Esophagus squamous epithelium (tissue), 4 donors: ENCODE measurements at regions not wholly inside any gene's neighbourhood (a gene's known extent, or its start where the extent isn't known, plus 50 kb on each side); places are given as distances from the start of the nearest gene placed in this dataset.

Source experiments
- POLR2A ChIP-seq, 4 donors: fragments of 450-650 bp; IDR thresholded peaks; one replicate each; pipeline ENCODE4 v1.6.1; 2017; ENCODE audit warnings: antibody characterized with exemption in 4 of 4, mild to moderate bottlenecking in 4 of 4, moderate library complexity in 3 of 4
- TF ChIP-seq, protein P1 (sequence below), 6 experiments: fragments of 450-650 bp in 4 of 6; fragments of 200-600 bp in 2 of 6; sonication (generic) in 2 of 6; IDR thresholded peaks; one replicate each; pipeline ENCODE4 v1.5.1; 2016 to 2019; ENCODE audit warnings: antibody characterized with exemption in 6 of 6, mild to moderate bottlenecking in 4 of 6, moderate library complexity in 4 of 6

DNA sequence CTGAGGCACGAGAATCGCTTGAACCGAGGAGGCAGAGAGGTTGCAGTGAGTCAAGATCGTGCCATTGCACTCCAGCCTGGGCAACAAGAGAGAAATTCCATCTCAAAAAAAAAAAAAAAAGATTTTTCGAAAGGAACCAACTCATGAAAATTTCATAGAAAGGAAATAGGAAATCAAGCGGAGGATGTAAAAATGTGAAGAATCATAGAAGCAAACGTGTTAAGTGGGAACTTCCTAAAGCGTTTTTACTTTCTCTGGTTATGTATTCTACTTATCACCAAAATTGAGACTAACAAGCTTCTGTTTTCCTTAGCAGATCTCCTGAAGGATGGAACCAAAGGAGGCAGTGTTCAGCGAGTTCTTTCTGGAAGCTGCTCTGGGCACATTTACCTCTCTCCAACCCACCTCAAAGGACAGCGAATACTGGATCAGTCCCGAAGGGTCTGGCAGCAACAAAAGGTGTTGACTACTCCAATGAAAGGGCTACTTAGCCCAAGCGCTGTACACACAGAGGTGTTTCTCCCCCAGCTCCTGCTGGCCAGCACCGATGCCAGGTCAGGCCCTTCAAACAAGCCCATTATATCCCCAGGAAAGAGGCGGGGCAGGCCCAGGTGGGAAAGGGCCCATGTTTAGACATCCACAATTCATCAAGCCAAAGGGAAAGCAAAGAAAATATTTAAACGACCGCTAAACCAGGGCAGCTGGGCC, 327.5 kb upstream of the JARID2 start:
- TF ChIP-seq, protein P1, sequence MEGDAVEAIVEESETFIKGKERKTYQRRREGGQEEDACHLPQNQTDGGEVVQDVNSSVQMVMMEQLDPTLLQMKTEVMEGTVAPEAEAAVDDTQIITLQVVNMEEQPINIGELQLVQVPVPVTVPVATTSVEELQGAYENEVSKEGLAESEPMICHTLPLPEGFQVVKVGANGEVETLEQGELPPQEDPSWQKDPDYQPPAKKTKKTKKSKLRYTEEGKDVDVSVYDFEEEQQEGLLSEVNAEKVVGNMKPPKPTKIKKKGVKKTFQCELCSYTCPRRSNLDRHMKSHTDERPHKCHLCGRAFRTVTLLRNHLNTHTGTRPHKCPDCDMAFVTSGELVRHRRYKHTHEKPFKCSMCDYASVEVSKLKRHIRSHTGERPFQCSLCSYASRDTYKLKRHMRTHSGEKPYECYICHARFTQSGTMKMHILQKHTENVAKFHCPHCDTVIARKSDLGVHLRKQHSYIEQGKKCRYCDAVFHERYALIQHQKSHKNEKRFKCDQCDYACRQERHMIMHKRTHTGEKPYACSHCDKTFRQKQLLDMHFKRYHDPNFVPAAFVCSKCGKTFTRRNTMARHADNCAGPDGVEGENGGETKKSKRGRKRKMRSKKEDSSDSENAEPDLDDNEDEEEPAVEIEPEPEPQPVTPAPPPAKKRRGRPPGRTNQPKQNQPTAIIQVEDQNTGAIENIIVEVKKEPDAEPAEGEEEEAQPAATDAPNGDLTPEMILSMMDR (IDR thresholded peaks at IDR 0.05), result no peak
- TF ChIP-seq POLR2A (IDR thresholded peaks at IDR 0.05), result no peak
